Activated CD4-positive, alpha-beta T cell treated with anti-CD3 and anti-CD28 coated beads, Interleukin-2, amount 10 ng/mL, durations not matched to agents 24 days and 14 days (primary cell): ENCODE measurements at regions not wholly inside any gene's neighbourhood (a gene's known extent, or its start where the extent isn't known, plus 50 kb on each side); places are given as distances from the start of the nearest gene placed in this dataset.

Experiments used
- DNase-seq: peaks from one replicate; pipeline ENCODE4 v3.0.0; 2022
- H3K27ac Mint-ChIP-seq: one replicate; pipeline ENCODE4 v1.8.0; 2022; ENCODE audit warnings: mild to moderate bottlenecking, mixed read lengths
- H3K27me3 Mint-ChIP-seq: one replicate; pipeline ENCODE4 v1.8.0; 2022; ENCODE audit warnings: mixed read lengths
- H3K36me3 Mint-ChIP-seq: one replicate; pipeline ENCODE4 v1.8.0; 2022; ENCODE audit warnings: low read depth, mild to moderate bottlenecking, mixed read lengths
- H3K4me1 Mint-ChIP-seq: one replicate; pipeline ENCODE4 v1.8.0; 2021; ENCODE audit warnings: mixed read lengths
- H3K4me3 Mint-ChIP-seq: one replicate; pipeline ENCODE4 v1.8.0; 2022; ENCODE audit warnings: mild to moderate bottlenecking, moderate library complexity, mixed read lengths
- H3K9me3 Mint-ChIP-seq: one replicate; pipeline ENCODE4 v1.8.0; 2021; ENCODE audit warnings: mixed read lengths
- intact Hi-C: fragments of 100-400 bp; cut with micrococcal nuclease; formaldehyde crosslinking; loops from one replicate; pipeline ENCODE4 v1.15.1; 2023

GRCh38 chr10:28796606-28797512, 119.5 kb downstream of the BAMBI start:
- no peaks in the 10 kb centered on the region for H3K36me3 Mint-ChIP-seq
- H3K27ac Mint-ChIP-seq: no peak overlapping the region
- no peak overlapping the region for H3K4me3 Mint-ChIP-seq
- H3K4me1 Mint-ChIP-seq: no peaks in the 10 kb centered on the region
- H3K27me3 Mint-ChIP-seq: no peaks in the 10 kb centered on the region
- intact Hi-C loops: no loop called here
- no peaks in the 10 kb centered on the region for H3K9me3 Mint-ChIP-seq
- DNase-seq: no peak

GRCh38 chr10:28797904-28798371, 120.6 kb downstream of the BAMBI start:
- Mint-ChIP-seq H3K4me1 (no peaks in the 10 kb centered on the region), H3K9me3 (no peaks in the 10 kb centered on the region), H3K36me3 (no peaks in the 10 kb centered on the region), H3K27me3 (no peaks in the 10 kb centered on the region), H3K27ac (no peak overlapping the region), H3K4me3 (no peak overlapping the region)
- intact Hi-C loops: no loop called here
- no peak for DNase-seq

- H3K27me3 Mint-ChIP-seq: no peaks in the 10 kb centered on the region
- no peak overlapping the region for H3K27ac Mint-ChIP-seq
- no peaks in the 10 kb centered on the region for H3K4me1 Mint-ChIP-seq
- intact Hi-C loops: no loop called here
- H3K9me3 Mint-ChIP-seq: no peaks in the 10 kb centered on the region
- no peak overlapping the region for H3K4me3 Mint-ChIP-seq
- no peaks in the 10 kb centered on the region for H3K36me3 Mint-ChIP-seq
- no peak for DNase-seq
Measured at GRCh38 chr10:28798428-28798955, 121.2 kb downstream of the BAMBI start.

GRCh38 chr10:28798964-28799363, 121.6 kb downstream of the BAMBI start:
- H3K36me3 Mint-ChIP-seq: no peaks in the 10 kb centered on the region
- H3K27ac Mint-ChIP-seq: no peak overlapping the region
- no peaks in the 10 kb centered on the region for H3K4me1 Mint-ChIP-seq
- H3K9me3 Mint-ChIP-seq: no peaks in the 10 kb centered on the region
- H3K27me3 Mint-ChIP-seq: no peaks in the 10 kb centered on the region
- intact Hi-C loops: no loop called here
- no peak overlapping the region for H3K4me3 Mint-ChIP-seq
- no peak for DNase-seq

- Mint-ChIP-seq H3K27me3 (no peaks in the 10 kb centered on the region), H3K4me3 (no peak overlapping the region), H3K9me3 (no peaks in the 10 kb centered on the region), H3K36me3 (no peaks in the 10 kb centered on the region), H3K4me1 (no peaks in the 10 kb centered on the region), H3K27ac (no peak overlapping the region)
- no peak for DNase-seq
- intact Hi-C loops: no loop called here
Measured at GRCh38 chr10:28800144-28800543, 122.8 kb downstream of the BAMBI start.

GRCh38 chr10:28801247-28801646, 123.9 kb downstream of the BAMBI start:
- intact Hi-C loops: no loop called here
- H3K4me1 Mint-ChIP-seq: no peaks in the 10 kb centered on the region
- no peak for DNase-seq
- H3K27ac Mint-ChIP-seq: no peak overlapping the region
- H3K27me3 Mint-ChIP-seq: no peaks in the 10 kb centered on the region
- no peak overlapping the region for H3K4me3 Mint-ChIP-seq
- H3K36me3 Mint-ChIP-seq: no peaks in the 10 kb centered on the region
- no peaks in the 10 kb centered on the region for H3K9me3 Mint-ChIP-seq

GRCh38 chr10:28801869-28802268, 124.5 kb downstream of the BAMBI start:
- Mint-ChIP-seq H3K4me3 (no peak overlapping the region), H3K27ac (no peak overlapping the region), H3K4me1 (no peaks in the 10 kb centered on the region), H3K36me3 (no peaks in the 10 kb centered on the region), H3K9me3 (no peaks in the 10 kb centered on the region), H3K27me3 (peaks cover 3% of the 10 kb centered on the region)
- intact Hi-C loops: no loop called here
- DNase-seq: no peak

- Mint-ChIP-seq H3K4me3 (no peak overlapping the region), H3K36me3 (no peaks in the 10 kb centered on the region), H3K27me3 (peaks cover 19% of the 10 kb centered on the region), H3K4me1 (no peaks in the 10 kb centered on the region), H3K9me3 (no peaks in the 10 kb centered on the region), H3K27ac (no peak overlapping the region)
- intact Hi-C loops: no loop called here
- DNase-seq: no peak
Measured at GRCh38 chr10:28805390-28805789, 128.1 kb downstream of the BAMBI start.

GRCh38 chr10:28806488-28806941, 129.2 kb downstream of the BAMBI start:
- H3K4me3 Mint-ChIP-seq: no peak overlapping the region
- no peaks in the 10 kb centered on the region for H3K4me1 Mint-ChIP-seq
- H3K9me3 Mint-ChIP-seq: no peaks in the 10 kb centered on the region
- DNase-seq: no peak
- peaks cover 19% of the 10 kb centered on the region for H3K27me3 Mint-ChIP-seq
- no peaks in the 10 kb centered on the region for H3K36me3 Mint-ChIP-seq
- intact Hi-C loops: no loop called here
- no peak overlapping the region for H3K27ac Mint-ChIP-seq

- intact Hi-C loops: no loop called here
- H3K36me3 Mint-ChIP-seq: no peaks in the 10 kb centered on the region
- no peak overlapping the region for H3K27ac Mint-ChIP-seq
- peaks cover 19% of the 10 kb centered on the region for H3K27me3 Mint-ChIP-seq
- DNase-seq: no peak
- no peaks in the 10 kb centered on the region for H3K4me1 Mint-ChIP-seq
- H3K4me3 Mint-ChIP-seq: no peak overlapping the region
- no peaks in the 10 kb centered on the region for H3K9me3 Mint-ChIP-seq
Measured at GRCh38 chr10:28806951-28807759, 129.8 kb downstream of the BAMBI start.

GRCh38 chr10:28807760-28808613, 130.7 kb downstream of the BAMBI start:
- H3K9me3 Mint-ChIP-seq: no peaks in the 10 kb centered on the region
- H3K36me3 Mint-ChIP-seq: no peaks in the 10 kb centered on the region
- H3K27me3 Mint-ChIP-seq: peaks cover 19% of the 10 kb centered on the region
- no peaks in the 10 kb centered on the region for H3K4me1 Mint-ChIP-seq
- intact Hi-C loops: no loop called here
- no peak for DNase-seq
- no peak overlapping the region for H3K4me3 Mint-ChIP-seq
- no peak overlapping the region for H3K27ac Mint-ChIP-seq

- Mint-ChIP-seq H3K4me1 (no peaks in the 10 kb centered on the region), H3K27ac (no peak overlapping the region), H3K9me3 (no peaks in the 10 kb centered on the region)
Measured at GRCh38 chr10:28808693-28809092, 131.4 kb downstream of the BAMBI start.

GRCh38 chr10:28810057-28810870, 132.9 kb downstream of the BAMBI start:
- H3K27ac Mint-ChIP-seq: no peak overlapping the region
- H3K4me3 Mint-ChIP-seq: no peak overlapping the region
- intact Hi-C loops: no loop called here
- no peaks in the 10 kb centered on the region for H3K4me1 Mint-ChIP-seq
- H3K36me3 Mint-ChIP-seq: no peaks in the 10 kb centered on the region
- peaks cover 19% of the 10 kb centered on the region for H3K27me3 Mint-ChIP-seq
- H3K9me3 Mint-ChIP-seq: no peaks in the 10 kb centered on the region
- no peak for DNase-seq

More at GRCh38 chr10:28808693-28809092, 131.4 kb downstream of the BAMBI start:
- DNase-seq: no peak
- Mint-ChIP-seq H3K27me3 (peaks cover 19% of the 10 kb centered on the region), H3K4me3 (no peak overlapping the region), H3K36me3 (no peaks in the 10 kb centered on the region)
- intact Hi-C loops: no loop called here
